Suprapubic skin (tissue), 4 donors: ENCODE measurements at regions not wholly inside any gene's neighbourhood (a gene's known extent, or its start where the extent isn't known, plus 50 kb on each side); places are given as distances from the start of the nearest gene placed in this dataset.

Source experiments
- EP300 ChIP-seq: sonication (generic); formaldehyde crosslinking; IDR thresholded peaks from one replicate; pipeline ENCODE4 v1.6.1; 2017; ENCODE audit warnings: antibody characterized with exemption
- POLR2A ChIP-seq, 2 donors: fragments of 450-650 bp; IDR thresholded peaks; one replicate each; pipeline ENCODE4 v1.6.1; 2017; ENCODE audit warnings: antibody characterized with exemption in 2 of 2, mild to moderate bottlenecking in 2 of 2, moderate library complexity in 2 of 2
- POLR2AphosphoS5 ChIP-seq, 3 donors: sonication (generic); formaldehyde crosslinking; IDR thresholded peaks; one replicate each; pipeline ENCODE4 v1.6.1; 2017; ENCODE audit warnings: antibody characterized with exemption in 3 of 3
- TF ChIP-seq, protein P1 (sequence below), 2 donors: fragments of 200-600 bp in 1 of 2; fragments of 450-650 bp in 1 of 2; sonication (generic) in 1 of 2; IDR thresholded peaks; one replicate each; pipeline ENCODE4 v1.5.1; 2016 to 2019; ENCODE audit warnings: antibody characterized with exemption in 2 of 2, mild to moderate bottlenecking in 1 of 2, moderate library complexity in 1 of 2

DNA sequence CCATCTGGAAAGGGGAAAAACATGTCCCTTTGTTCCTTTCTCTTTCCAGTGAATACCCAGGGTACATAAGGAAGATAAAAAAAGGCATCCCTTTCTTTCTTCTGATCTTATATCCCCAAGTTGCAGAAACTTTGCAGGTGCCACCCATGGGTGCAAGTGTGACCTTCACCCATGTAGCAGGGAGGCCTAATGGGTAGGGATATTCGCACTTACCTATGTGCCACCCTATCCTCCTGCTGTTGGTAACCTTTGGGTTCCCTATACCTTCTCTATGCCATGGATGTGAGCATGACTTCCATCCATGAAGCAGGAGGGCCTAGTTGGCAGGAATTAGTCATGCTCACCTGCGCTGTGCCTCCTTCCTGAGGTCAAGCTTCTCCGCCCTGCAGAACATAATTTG is 59.2 kb upstream of the C15orf39 start:
- no peak for TF ChIP-seq POLR2AphosphoS5 (IDR thresholded peaks at IDR 0.05)
- TF ChIP-seq, protein P1, sequence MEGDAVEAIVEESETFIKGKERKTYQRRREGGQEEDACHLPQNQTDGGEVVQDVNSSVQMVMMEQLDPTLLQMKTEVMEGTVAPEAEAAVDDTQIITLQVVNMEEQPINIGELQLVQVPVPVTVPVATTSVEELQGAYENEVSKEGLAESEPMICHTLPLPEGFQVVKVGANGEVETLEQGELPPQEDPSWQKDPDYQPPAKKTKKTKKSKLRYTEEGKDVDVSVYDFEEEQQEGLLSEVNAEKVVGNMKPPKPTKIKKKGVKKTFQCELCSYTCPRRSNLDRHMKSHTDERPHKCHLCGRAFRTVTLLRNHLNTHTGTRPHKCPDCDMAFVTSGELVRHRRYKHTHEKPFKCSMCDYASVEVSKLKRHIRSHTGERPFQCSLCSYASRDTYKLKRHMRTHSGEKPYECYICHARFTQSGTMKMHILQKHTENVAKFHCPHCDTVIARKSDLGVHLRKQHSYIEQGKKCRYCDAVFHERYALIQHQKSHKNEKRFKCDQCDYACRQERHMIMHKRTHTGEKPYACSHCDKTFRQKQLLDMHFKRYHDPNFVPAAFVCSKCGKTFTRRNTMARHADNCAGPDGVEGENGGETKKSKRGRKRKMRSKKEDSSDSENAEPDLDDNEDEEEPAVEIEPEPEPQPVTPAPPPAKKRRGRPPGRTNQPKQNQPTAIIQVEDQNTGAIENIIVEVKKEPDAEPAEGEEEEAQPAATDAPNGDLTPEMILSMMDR (IDR thresholded peaks at IDR 0.05), result no peak
- no peak for TF ChIP-seq POLR2A (IDR thresholded peaks at IDR 0.05)
- no peak for TF ChIP-seq EP300
